CD4-positive, alpha-beta T cell treated with Interleukin-15 for 4 hours (primary cell): ENCODE measurements at regions not wholly inside any gene's neighbourhood (a gene's known extent, or its start where the extent isn't known, plus 50 kb on each side); places are given as distances from the start of the nearest gene placed in this dataset.
A peak's percentile ranks its signal among the peaks of the same experiment; 100 is the strongest.
"Not testable (repeated sequence)": the region's sequence is repeated elsewhere in the genome, so short reads cannot be mapped to it uniquely, and the experiment has no call there.

Source experiments
- DNase-seq: peaks from one replicate; pipeline ENCODE4 v3.0.0-alpha.2; 2020; ENCODE audit warnings: low spot score

DNA sequence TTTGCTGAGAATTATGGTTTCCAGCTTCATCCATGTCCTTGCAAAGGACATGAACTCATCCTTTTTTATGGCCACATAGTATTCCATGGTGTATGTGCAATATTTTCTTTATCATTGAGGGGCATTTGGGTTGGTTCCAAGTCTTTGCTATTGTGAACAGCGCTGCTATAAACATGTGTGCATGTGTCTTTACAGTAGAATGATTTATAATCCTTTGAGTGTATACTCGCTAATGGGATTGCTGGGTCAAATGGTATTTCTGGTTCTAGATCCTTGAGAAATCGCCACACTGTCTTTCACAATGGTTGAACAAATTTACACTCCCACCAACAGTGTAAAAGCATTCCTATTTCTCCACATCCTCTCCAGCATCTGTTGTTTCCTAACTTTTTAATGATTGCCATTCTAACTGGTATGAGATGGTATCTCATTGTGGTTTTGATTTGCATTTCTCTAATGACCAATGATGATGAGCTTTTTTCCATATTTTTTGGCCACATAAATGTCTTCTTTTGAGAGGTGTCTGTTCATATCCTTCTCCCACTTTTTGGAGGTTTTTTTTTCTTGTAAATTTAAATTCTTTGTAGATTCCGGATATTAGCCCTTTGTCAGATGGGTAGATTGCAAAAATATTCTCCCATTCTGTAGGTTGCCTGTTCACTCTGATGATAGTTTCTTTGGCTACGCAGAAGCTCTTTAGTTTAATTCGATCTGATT, 180.1 kb downstream of the PLPPR4 start:
- not testable (repeated sequence) for DNase-seq

GRCh38 chr1:99445071-99445470, 180.8 kb downstream of the PLPPR4 start:
- no peak for DNase-seq

- DNase-seq = no peak
Measured at GRCh38 chr1:99445486-99445885, 181.2 kb downstream of the PLPPR4 start.

DNA sequence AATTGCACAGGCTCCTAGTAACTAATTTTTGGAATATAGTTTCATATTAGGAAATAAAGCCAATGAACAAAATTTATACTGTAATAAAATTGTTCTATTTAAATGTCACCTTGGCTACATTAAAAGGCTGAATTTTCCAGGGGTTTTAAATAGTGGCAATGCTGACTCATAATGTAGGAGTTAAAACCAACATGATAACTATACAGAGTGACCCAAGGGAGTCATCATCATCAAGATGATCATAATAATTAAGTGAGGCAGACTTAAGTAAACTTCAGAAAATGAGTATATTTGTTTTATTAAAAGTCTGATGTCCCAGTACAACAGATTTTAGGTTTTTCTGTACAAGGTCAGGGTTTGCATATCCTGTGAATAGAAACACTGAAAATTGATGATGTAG, 183.4 kb downstream of the PLPPR4 start:
- DNase-seq = no peak

GRCh38 chr1:99455760-99456159, 190.2 kb upstream of the PALMD start:
- DNase-seq = no peak

DNA sequence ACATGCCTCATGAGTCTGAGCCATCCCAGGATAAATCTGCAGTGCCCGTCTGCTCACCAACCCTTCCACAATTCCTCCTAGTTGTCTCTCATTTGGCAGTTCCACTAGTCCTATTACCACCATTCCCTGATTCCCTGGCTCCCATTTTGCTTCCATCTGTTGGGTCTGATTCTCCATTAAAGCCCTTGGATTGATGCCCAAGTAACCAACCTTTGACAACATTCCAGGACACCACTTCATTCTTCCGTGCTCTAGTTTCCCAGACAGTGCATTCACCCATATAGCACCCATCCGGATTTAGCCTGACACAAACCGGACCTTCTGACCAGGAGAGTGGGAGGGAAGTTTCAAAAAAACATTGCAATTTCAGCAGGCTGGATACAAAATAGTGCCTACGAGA, 189.4 kb upstream of the PALMD start:
- DNase-seq = no peak

DNA sequence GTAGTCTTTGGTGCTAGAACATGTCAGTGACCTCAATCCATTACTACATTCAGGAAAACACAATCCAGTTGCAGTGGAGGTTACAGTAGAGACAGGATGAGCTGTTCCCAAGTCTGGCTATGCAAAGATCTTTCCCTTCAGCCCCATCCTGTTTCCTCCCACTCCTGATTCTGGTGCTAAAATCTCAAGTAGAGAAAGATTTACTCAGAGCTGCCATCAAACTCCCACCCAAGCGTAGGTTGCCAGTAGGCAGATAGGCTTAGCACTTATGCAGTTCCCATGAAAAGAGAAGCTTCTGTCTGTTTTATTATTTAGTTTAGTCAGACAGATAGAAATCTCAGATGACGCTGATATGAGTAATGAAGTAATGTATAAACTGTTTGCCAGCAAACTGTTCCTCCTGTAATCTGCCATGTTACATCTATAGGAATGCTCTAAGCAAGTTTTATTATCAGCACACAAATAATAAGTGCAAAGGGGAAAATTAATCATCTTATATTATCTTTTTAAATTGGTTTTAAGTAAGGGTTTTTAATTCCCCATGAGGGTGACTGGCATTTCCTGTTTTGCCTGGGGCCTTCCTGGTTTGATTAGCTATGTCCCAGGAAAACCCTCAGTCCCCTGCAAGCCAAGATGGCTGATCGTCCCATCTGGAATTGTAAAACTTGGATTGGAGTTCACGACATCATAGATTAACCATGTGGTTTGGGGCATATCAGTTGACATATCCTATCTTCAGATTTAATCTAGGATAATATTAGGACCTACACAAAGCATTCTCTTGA, 188.3 kb upstream of the PALMD start:
- DNase-seq = no peak

GRCh38 chr1:99461499-99461898, 184.4 kb upstream of the PALMD start:
- DNase-seq = no peak

- DNase-seq = no peak
Measured at GRCh38 chr1:99464738-99465137, 181.2 kb upstream of the PALMD start.

DNA sequence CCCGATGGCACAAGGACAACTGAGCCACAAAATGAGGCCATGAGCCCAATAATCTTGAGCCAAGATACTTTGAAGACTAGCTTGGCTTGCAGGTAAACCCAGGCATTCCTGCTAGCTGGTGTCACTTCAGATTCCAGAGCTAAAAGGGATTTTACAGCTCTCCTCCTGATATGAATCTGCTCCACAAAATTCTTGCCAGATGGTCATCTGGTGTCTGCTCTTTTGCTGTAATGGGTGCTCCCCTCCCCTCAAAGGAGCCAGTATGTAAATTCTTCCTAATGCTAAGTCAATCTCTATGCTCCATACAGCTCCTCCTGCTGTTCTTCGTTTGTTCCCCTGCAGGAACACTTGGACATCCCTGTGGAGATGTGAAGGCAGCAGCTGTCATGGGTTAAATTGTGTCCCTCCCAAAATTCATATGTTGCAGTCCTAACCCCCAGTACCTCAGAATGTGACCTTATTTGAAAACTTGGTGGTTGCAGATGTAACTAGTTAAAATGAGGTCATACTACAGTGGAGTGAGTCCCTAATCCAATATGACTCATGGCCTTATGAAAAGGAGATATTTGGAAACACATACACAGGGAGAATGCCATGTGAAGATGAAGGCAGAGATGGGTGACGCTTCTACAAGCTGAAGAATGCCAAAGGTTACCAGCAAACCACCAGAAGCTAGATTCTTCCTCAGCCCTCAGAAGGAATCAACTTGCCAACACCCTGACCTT, 180.6 kb upstream of the PALMD start:
- DNase-seq = no peak

DNA sequence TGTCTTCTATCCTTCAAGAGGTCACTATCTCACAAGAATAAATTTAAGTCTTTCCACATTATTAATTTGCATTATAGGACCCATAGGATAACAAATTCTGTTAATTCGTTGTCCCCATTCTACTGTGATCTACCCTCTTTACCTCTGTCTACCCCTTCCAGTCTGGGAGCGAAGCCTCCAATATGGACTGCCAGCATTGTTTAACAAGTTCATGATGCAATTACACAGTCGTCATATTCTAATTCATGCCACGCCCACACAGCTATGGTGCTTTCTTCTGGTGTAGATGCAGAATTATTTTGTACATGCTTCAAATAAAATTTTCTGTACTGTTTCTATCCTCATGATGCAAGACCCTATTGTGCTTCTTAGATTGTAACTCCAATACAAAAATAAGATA, 178.3 kb upstream of the PALMD start:
- DNase-seq = no peak

DNA sequence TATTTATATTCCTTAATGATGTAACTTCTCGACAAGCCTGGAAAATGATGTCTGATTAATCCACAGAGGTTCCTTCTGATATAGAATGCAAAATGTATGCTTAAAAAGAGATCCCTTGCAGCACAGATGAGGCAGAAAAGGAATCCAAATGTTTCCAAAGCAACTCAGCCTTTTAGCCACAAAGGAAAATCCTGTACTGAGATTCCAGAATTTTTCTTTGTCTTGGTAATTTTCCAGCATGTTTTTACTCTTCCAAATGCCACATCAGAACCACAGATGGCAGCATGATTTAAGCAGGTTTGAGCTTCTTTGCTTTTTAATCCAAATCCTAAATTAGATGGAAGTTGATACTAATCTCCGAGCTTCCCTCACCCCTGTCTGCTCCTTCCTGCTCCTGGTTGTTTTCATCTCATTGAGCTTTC, 176.4 kb upstream of the PALMD start:
- no peak for DNase-seq

DNA sequence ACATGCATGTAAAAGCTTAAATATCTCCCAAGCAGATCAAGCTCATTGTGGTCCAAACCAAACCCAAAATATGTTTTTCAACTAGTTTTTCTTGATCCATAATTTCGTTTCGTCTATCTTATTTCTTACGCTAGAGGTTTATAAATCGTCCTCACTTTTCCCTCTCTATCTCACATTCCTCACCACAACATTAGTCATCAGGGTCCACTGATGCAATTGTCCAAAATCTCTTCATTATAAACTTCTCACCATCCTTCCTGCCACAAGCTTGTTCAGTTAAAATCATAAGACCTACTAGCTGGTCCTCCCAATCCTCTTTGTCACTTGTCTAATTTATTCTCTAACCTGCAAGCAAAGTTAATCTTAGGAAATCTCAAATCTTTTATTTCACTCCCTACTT, 173.0 kb upstream of the PALMD start:
- no peak for DNase-seq

GRCh38 chr1:99474350-99474893, 171.5 kb upstream of the PALMD start:
- no peak for DNase-seq

DNA sequence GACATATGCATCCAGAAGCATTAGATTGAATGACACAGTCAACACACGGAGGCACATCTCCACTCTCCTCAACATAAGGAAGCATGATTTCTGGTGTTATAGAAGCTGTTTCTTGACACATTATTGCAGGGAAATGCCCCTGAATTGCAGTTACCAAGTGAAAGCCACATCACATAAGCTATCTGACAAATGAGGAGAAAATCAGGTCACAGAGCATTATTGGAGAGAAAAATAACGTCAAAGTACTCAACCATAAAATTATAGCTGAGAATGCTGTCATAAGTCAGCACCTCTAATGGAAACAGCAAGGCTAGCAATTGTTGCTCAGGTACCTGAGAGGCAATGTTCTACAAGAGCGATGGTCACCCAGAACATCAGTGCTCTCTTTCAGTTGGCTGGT, 169.9 kb upstream of the PALMD start:
- no peak for DNase-seq

- peak; percentile 43 for DNase-seq
Measured at GRCh38 chr1:99481391-99481996, 164.4 kb upstream of the PALMD start.

DNA sequence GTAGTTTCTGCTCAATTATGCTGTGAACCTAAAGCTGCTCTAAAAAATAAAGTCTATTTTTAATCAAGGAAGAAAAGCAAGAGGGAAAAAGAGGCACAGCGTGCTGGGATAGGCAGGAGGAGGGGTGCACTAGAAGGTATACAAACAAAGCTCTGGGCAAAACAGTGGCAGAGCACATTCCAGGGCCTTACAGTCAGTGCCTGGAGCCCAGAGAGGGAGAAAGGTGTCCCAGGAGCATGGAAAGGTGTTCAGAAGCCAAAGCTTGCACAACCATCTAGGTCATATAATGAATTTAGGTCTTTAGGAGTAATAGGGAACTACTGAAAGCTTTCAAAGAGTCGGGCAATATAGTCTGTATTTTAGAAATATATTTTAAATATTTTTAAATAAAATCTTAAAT, 163.6 kb upstream of the PALMD start:
- no peak for DNase-seq

DNA sequence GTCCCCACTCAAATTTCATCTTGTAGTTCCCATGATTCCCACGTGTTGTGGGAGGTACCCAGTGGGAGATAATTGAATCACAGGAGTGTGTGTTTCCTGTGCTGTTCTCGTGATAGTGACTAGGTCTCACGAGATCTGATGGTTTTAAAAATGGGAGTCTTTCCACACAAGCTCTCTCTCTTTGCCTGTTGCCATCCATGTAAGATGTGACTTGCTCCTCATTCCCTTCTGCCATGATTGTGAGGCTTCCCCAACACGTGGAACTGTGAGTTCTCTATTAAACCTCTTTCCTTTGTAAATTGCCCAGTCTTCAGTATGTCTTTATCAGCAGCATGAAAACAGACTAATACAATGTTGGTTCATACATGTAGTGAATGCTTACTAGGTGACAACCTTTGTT, 163.2 kb upstream of the PALMD start:
- no peak for DNase-seq

DNA sequence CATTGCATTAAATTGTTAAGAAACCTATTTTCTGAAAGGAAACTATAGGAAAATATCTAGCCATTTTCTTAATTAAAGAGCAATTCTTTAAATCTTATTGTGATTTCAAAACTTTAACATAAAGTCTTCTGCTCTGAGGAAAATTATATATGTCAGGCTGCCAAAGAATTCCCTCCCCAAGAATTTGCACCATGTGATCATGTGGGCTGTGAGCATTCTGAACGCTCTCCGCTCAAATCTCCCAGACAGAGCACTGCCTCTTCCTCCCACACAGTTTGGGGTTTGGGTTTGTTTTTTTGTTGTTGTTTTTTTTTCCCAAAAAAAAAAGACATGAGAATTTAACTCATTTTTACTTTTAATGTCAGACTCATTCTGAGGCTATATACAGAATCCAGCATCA, 155.9 kb upstream of the PALMD start:
- no peak for DNase-seq

DNA sequence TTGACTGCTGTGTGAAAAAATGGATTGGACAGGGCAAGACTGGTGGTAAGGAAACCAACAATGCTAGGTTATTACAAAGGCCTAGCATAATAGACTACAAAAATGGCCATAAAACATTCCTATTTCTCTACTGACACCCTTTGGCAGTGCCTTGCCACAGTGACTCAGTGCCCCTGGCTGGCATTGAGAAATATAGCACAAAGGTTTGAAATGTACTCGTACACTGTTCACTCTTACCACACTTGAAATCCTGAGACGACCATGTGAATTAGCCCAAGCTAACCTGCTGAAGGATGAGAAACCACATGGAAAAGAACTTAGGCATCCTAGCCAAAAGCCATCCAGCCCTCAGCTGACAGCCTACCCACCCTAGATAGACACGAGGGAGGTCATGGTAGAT, 149.8 kb upstream of the PALMD start:
- no peak for DNase-seq

DNA sequence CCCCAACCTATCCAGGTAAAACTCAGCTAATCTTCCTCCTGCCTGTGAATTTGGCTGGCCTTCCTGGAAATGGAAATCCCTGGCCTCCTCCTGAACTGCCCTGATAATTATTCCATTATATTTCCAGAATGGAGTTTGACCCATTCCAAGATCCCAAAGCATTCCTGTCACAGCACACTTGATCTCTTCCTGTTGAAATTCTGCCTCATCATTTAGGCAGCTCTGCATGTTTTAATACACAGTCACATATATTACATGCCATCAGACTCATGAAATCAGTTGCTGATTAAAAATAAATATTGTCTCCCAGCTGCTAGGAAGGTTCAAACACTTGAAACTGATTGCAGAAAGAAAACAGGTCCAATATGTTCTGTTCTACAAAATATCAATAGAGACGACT, 148.2 kb upstream of the PALMD start:
- DNase-seq = no peak

GRCh38 chr1:99500541-99500940, 145.4 kb upstream of the PALMD start:
- DNase-seq = no peak
